Stimulated activated CD4-positive, alpha-beta T cell treated with anti-CD3 and anti-CD28 coated beads, Interleukin-4, amount 100 ng/mL, for 1 hour (primary cell): ENCODE measurements at regions not wholly inside any gene's neighbourhood (a gene's known extent, or its start where the extent isn't known, plus 50 kb on each side); places are given as distances from the start of the nearest gene placed in this dataset.

ENCODE experiments used
- DNase-seq: peaks from one replicate; pipeline ENCODE4 v3.0.0-alpha.2; 2020

DNA sequence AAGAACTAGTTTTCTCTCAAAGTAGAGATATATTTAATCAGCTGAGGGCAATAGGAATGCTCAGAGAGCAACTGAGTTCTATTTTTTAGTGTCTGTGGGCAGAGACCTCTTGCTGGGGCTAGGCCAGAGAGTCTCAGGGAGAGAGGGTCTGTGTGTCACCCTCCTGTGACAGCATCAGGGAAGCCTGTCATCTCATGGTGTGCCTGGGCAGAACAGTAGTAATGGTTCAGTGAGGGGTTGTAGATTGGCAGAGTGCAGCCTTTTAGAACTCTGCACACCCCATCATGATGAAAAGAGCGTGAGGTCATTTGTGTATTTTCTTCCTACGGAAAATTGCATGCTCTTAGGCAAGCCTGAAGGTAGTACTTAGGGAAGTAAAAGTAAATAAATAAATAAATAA is 1396.5 kb upstream of the AGA start:
- no peak for DNase-seq

- DNase-seq = no peak
Measured at GRCh38 chr4:178856139-178856800, 1414.0 kb upstream of the AGA start.

- no peak for DNase-seq
Measured at GRCh38 chr4:178871476-178871875, 1429.2 kb upstream of the AGA start.

- no peak for DNase-seq
Measured at GRCh38 chr4:178881937-178882336, 1439.7 kb upstream of the AGA start.

DNA sequence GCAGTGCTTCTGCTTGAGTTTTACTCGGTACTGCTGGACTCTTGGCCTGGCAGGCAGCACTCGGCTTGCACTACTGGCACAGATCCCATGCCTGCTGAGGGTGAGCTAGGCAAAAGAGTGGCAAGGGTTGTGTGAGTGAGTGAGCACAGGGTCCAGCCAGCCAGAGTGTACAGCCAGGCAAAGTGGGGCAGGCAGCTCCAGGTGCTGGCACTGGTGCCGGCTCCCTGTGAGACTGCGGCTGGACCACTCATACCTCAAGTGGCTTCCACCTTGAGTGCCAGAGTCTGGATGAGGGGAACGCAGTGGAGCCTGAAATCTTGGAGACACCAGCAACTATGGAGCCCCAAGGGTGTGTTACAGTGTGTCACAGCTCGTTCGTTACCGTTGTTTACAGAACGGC is 1451.9 kb upstream of the AGA start:
- DNase-seq = no peak

DNA sequence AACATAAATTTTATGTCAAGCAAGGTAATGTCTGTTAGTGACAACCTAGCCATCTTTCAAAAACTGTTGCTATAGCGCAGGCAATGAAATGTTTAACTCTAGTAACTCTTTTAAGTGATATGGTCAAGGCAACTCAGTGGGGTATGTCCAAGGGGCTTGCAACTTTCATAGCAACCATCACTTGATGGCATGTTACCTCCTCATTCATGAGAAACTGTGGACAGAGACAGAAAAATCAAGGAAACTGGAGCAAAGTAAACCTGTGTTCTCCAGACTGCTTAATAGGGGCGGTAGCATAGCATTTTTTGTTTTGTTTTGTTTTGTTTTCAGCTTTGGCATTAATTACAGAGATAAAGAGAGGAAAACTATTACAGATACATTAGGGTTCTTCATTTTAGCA is 1456.8 kb upstream of the AGA start:
- DNase-seq = no peak

GRCh38 chr4:178917756-178918155 is 1475.5 kb upstream of the AGA start:
- no peak for DNase-seq

GRCh38 chr4:178937130-178937529 is 1494.9 kb upstream of the AGA start:
- DNase-seq = no peak

GRCh38 chr4:178941975-178942374 is 1499.7 kb upstream of the AGA start:
- no peak for DNase-seq

- no peak for DNase-seq
Measured at GRCh38 chr4:178953447-178954120, 1511.3 kb upstream of the AGA start.

- DNase-seq = no peak
Measured at GRCh38 chr4:178955614-178956013, 1513.4 kb upstream of the AGA start.

DNA sequence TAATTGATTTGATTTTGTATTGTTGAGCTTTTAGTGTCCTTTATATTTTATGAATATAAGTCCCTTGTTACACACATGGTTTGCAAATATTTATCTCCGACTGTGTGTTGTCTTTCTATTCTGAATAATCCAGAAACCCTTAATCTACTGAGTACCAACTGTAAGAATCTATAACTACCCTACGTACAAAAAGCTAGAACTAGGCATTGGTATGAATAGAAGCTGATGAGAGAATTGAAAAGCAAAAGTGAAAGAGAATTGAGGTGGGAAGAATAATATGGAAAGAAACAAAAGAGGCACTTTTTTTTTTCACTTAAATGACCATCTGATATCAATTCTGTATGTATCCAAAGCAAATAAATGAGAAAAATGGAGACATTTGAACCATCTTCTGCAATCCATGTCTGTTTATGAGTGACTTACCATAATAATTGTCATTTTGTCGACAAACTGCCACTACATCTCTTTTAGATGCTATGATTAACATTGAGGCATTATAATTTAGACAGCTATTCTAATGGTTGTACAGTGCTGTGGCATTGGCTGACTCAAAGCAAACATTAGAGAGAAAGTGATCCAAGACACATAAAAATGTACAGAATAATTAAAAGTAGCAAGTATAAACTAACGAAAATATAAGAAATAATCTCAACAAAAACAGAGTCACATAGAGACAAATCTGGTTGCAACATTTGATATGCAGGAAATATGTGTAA is 1516.6 kb upstream of the AGA start:
- DNase-seq = no peak

GRCh38 chr4:178963446-178964045 is 1521.3 kb upstream of the AGA start:
- DNase-seq = no peak

GRCh38 chr4:178966644-178967043 is 1524.4 kb upstream of the AGA start:
- no peak for DNase-seq

DNA sequence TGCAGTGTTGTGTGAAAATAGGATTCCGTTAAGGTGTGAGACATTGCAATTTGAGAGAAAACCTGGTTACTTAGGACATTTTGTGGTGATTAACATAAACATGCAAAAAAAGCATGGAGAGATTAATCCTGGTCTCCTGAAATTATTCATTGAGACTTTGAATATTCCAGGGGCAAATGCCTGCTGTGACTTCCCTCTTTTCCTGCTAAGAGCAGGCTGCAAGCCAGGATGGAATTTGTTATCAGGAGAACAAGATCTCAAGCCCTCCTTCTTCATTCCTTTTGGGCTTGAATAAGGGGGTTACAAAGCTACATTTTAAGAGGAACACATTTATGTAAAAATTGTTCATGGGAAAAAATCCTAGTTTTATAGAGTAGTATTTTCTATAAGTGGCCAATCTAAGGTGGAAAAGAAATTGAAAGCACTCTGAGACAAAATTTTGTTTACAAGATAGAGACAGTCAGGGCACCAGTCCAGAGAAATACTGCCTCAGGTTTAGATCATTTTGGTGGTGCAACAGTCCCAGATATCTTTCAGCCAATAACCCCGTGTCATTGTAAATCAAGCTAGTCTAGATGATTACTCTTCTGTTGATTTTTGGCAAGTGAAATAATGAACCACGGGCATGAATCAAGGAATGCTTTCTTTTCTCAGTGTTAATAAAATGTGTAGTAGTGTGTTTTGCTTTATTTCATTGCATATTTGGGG is 1528.3 kb upstream of the AGA start:
- no peak for DNase-seq

DNA sequence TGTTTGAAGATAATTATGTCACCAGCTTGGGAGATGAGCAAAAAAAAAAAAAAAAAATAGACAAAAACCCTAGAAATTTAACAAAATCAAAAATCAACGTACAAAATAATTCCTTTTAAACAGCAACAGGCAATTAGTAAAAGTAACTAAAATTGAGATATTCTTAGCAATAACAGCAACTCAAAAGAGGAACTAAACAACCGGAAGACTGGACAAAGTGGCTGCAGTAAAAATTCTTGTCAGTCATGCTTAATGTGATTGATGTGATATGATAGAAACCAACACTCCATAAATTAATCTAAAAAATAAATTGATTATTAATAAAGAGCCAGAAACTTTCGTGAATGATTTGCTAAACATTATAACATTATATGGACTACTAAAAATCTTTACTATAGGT is 1534.6 kb upstream of the AGA start:
- DNase-seq = no peak

- no peak for DNase-seq
Measured at GRCh38 chr4:178993306-178993705, 1551.1 kb upstream of the AGA start.

DNA sequence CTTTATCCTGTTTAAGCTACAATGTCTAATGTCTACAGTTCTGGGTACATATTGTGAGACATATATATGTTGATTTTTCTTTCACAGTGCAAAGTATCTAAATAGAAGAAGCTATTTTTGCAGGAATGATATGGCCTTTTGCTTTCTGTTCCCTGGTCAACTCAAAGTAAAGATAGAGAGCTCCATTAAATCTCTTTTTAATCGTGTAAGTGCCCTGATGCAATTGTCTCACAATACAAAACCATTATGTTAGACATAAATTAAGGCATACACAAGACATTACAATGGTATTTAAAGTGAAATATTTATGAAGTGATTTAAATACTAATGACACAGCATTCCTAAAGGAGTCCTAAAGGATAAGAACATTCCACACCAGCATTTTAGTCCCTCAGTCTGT is 1559.7 kb upstream of the AGA start:
- DNase-seq = no peak

- DNase-seq = no peak
Measured at GRCh38 chr4:179007755-179008154, 1565.5 kb upstream of the AGA start.

DNA sequence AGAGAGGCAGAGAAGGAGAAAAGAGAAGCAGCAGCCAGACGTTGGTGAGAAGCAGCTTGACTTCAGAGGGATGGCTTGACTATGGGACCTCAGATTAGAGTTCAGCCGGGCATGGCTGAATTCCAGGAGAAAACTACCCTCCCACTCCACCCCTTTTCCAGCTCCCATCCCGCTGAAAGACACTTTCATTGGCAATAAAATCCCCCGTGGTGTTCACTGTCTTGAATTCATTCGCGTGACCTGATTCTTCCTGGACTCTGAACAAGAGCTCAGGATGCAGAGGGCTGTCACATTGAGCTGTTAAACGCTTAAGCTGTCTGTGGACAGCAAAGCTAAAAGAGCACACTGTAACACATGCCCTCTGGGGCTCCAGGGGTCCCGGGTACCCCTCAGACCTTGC is 1575.3 kb upstream of the AGA start:
- no peak for DNase-seq

DNA sequence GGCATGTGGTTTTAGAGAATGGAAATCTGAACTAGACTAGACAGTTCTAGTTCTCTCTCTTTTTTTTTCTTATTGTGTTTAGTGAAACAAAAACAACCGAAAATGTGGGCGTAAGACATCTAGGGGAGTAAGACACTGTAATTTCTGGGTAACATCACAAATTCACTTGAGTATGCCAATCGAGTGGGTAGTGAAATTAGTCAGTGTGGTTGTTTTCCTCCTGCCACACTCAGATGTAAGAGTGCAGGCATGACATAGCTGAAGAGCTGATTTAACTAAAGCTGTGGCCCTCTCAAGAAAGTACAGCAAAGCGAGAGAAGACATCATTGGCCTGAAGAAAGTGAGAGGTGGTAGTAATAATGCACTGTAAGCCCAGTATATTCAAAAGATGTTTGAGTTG is 1585.3 kb upstream of the AGA start:
- no peak for DNase-seq

GRCh38 chr4:179028321-179028720 is 1586.1 kb upstream of the AGA start:
- no peak for DNase-seq

- DNase-seq = no peak
Measured at GRCh38 chr4:179029683-179030082, 1587.4 kb upstream of the AGA start.
